A549 (cell line): ENCODE measurements at regions not wholly inside any gene's neighbourhood (a gene's known extent, or its start where the extent isn't known, plus 50 kb on each side); places are given as distances from the start of the nearest gene placed in this dataset.

Experiments used
- ATAC-seq, 2 experiments: fragments of 200-7000 bp in 1 of 2; fragments of >200 bp in 1 of 2; cut with Nextera tagmentation in 1 of 2; cut with Tn5 transposase in 1 of 2; 3 replicates each; pipeline versions ENCODE4 v1.8.0 to v1.9.1; 2018 to 2020; ENCODE audit warnings: mild to moderate bottlenecking in 1 of 2, moderate library complexity in 1 of 2
- CTCF ChIA-PET: fragments of 300-600 bp; sonication (Branson Sonifier 250); formaldehyde crosslinking; extraction: SDS; loops from one replicate; lab custom pipeline; 2021; ENCODE audit warnings: antibody characterized with exemption, inconsistent platforms; lab: Yijun Ruan, JAX
- POLR2A ChIA-PET: fragments of 350-600 bp; formaldehyde crosslinking; extraction: SDS; loops from one replicate; lab custom pipeline; 2021; ENCODE audit warnings: antibody characterized with exemption, inconsistent platforms; lab: Yijun Ruan, JAX
- DNase-seq, 2 experiments: peaks; one replicate each; pipeline versions ENCODE4 v3.0.0 to v3.0.0-alpha.2; 2011 to 2016; ENCODE audit warnings: low read depth in 1 of 2, low spot score in 1 of 2
- FAIRE-seq: peaks from 2 replicates; lab custom pipeline; 2011; peaks lifted over from hg19 to GRCh38; lab: Jason Lieb, UNC
- H3K27ac ChIP-seq, 2 experiments: fragments of >200 bp; sonication (Bioruptor Twin); formaldehyde crosslinking; 3 replicates each; pipeline ENCODE4 v1.5.1; 2016 to 2017
- H3K4me1 ChIP-seq: fragments of >200 bp; sonication (Bioruptor Twin); formaldehyde crosslinking; 3 replicates; pipeline ENCODE4 v1.6.1; 2016
- H3K4me2 ChIP-seq: fragments of >200 bp; sonication (Bioruptor Twin); formaldehyde crosslinking; 3 replicates; pipeline ENCODE4 v1.6.1; 2016
- H3K4me3 ChIP-seq: fragments of >200 bp; sonication (Bioruptor Twin); formaldehyde crosslinking; 3 replicates; pipeline ENCODE4 v1.5.1; 2016
- H3K9me3 ChIP-seq: fragments of >200 bp; sonication (Bioruptor Twin); formaldehyde crosslinking; 3 replicates; pipeline ENCODE4 v1.6.1; 2016
- BCL3 ChIP-seq: fragments of >200 bp; sonication (Bioruptor Twin); formaldehyde crosslinking; IDR thresholded peaks from 3 replicates; pipeline ENCODE4 v1.6.1; 2016
- CEBPB ChIP-seq, 2 experiments: fragments of >200 bp in 1 of 2; sonication (Bioruptor Twin) in 1 of 2; formaldehyde crosslinking in 1 of 2; IDR thresholded peaks; 2 replicates each; pipeline ENCODE4 v1.6.1; 2012 to 2016
- CHD2 ChIP-seq: fragments of 150-350 bp; IDR thresholded peaks from 2 replicates; pipeline ENCODE4 v1.6.1; 2014; ENCODE audit warnings: low read length; ENCODE audit not compliant: partially characterized antibody
- E2F6 ChIP-seq: IDR thresholded peaks from 2 replicates; pipeline ENCODE4 v1.6.1; 2012; ENCODE audit warnings: low read depth, borderline replicate concordance
- EP300 ChIP-seq, 2 experiments: fragments of >200 bp; sonication (Bioruptor Twin); formaldehyde crosslinking; IDR thresholded peaks; 2 replicates in 1 of 2; 3 replicates in 1 of 2; pipeline ENCODE4 v1.6.1; 2016 to 2017
- FOSL2 ChIP-seq, 2 experiments: fragments of 450-650 bp in 1 of 2; fragments of >200 bp in 1 of 2; sonication (Bioruptor Twin) in 1 of 2; formaldehyde crosslinking; IDR thresholded peaks; 2 replicates each; pipeline versions ENCODE4 v1.5.0 to v1.6.1; 2016 to 2020; ENCODE audit warnings: mild to moderate bottlenecking in 1 of 2, moderate library complexity in 1 of 2
- GATA3 ChIP-seq: IDR thresholded peaks from 2 replicates; pipeline ENCODE4 v1.6.1; 2012; ENCODE audit warnings: borderline replicate concordance
- HDAC2 ChIP-seq: fragments of 200-600 bp; sonication (generic); IDR thresholded peaks from 2 replicates; pipeline ENCODE4 v1.6.1; 2016
- HES2 ChIP-seq: fragments of >200 bp; sonication (Bioruptor Twin); formaldehyde crosslinking; IDR thresholded peaks from 2 replicates; pipeline ENCODE4 v1.6.1; 2016
- HEYL ChIP-seq: fragments of 250-450 bp; sonication (Bioruptor Pico); IDR thresholded peaks from 2 replicates; pipeline ENCODE4 v1.8.0; 2021; ENCODE audit warnings: mild to moderate bottlenecking, moderate library complexity
- JUN ChIP-seq, 2 experiments: fragments of >200 bp; sonication (Bioruptor Twin); formaldehyde crosslinking; IDR thresholded peaks; 2 replicates in 1 of 2; 3 replicates in 1 of 2; pipeline ENCODE4 v1.6.1; 2016 to 2017
- JUNB ChIP-seq: fragments of >200 bp; sonication (Bioruptor Twin); formaldehyde crosslinking; IDR thresholded peaks from 2 replicates; pipeline ENCODE4 v1.6.1; 2016
- KDM1A ChIP-seq: fragments of 200-600 bp; sonication (generic); IDR thresholded peaks from 2 replicates; pipeline ENCODE4 v1.6.1; 2016; ENCODE audit warnings: low read depth, mild to moderate bottlenecking
- KDM5A ChIP-seq: fragments of 200-600 bp; sonication (generic); IDR thresholded peaks from 2 replicates; pipeline ENCODE4 v1.6.1; 2016; ENCODE audit warnings: antibody characterized with exemption, mild to moderate bottlenecking
- MAFK ChIP-seq: fragments of 450-650 bp; IDR thresholded peaks from 2 replicates; pipeline ENCODE4 v1.6.1; 2014; ENCODE audit not compliant: partially characterized antibody
- MAX ChIP-seq: IDR thresholded peaks from 2 replicates; pipeline ENCODE4 v1.6.1; 2012
- NFE2L2 ChIP-seq: fragments of 150-350 bp; conservative IDR thresholded peaks from 2 replicates; pipeline ENCODE4 v1.6.1; 2014; ENCODE audit warnings: low read length
- POLR2AphosphoS2 ChIP-seq: conservative IDR thresholded peaks from 2 replicates; pipeline ENCODE4 v1.6.1; 2012; ENCODE audit warnings: low read length, improper control_type of control experiment, inconsistent platforms
- RAD21 ChIP-seq, 2 experiments: fragments of >200 bp in 1 of 2; sonication (Bioruptor Twin) in 1 of 2; formaldehyde crosslinking in 1 of 2; IDR thresholded peaks in 1 of 2; conservative IDR thresholded peaks in 1 of 2; 2 replicates in 1 of 2; 3 replicates in 1 of 2; pipeline ENCODE4 v1.6.1; 2012 to 2018; ENCODE audit warnings: inconsistent platforms in 1 of 2
- RFX5 ChIP-seq: fragments of 450-650 bp; IDR thresholded peaks from 2 replicates; pipeline ENCODE4 v1.7.1; 2014; ENCODE audit warnings: antibody characterized with exemption, mild to moderate bottlenecking, moderate library complexity
- SMC3 ChIP-seq: fragments of >200 bp; sonication (Bioruptor Twin); formaldehyde crosslinking; IDR thresholded peaks from 3 replicates; pipeline ENCODE4 v1.6.1; 2018; ENCODE audit warnings: inconsistent platforms
- ZC3H11A ChIP-seq: fragments of 450-650 bp; IDR thresholded peaks from 2 replicates; pipeline ENCODE4 v1.6.1; 2014; ENCODE audit warnings: antibody characterized with exemption, mild to moderate bottlenecking
- ZFP36 ChIP-seq: fragments of 450-650 bp; IDR thresholded peaks from 2 replicates; pipeline ENCODE4 v1.6.1; 2014; ENCODE audit warnings: borderline replicate concordance; ENCODE audit not compliant: partially characterized antibody
- ZNF302 ChIP-seq: fragments of 250-450 bp; sonication (Bioruptor Pico); IDR thresholded peaks from 2 replicates; pipeline ENCODE4 v1.9.0; 2021; ENCODE audit warnings: inconsistent platforms, mild to moderate bottlenecking, moderate library complexity
- ZSCAN20 ChIP-seq: fragments of 250-450 bp; sonication (Bioruptor Pico); IDR thresholded peaks from 2 replicates; pipeline ENCODE4 v1.8.0; 2022; ENCODE audit warnings: mild to moderate bottlenecking, moderate library complexity
- WGBS: methylation state at CpG from one replicate; pipeline ENCODE4 v1.1.6; 2017; ENCODE audit errors: missing lambda C conversion rate; 5-methylcytosine and 5-hydroxymethylcytosine counted together

- ATAC-seq (peak in 1 of 2 experiments; percentile 6; a peak in 1 of 6 replicates), FAIRE-seq (no peak), DNase-seq (no peak)
- Histone ChIP-seq H3K4me3 (no peak overlapping the region), H3K4me2 (peak overlapping the region; percentile 68), H3K4me1 (peaks cover 48% of the 10 kb centered on the region), H3K9me3 (no peaks in the 10 kb centered on the region), H3K27ac (peak overlapping the region; percentile 79 to 83)
- TF ChIP-seq E2F6 (no peak), KDM1A (no peak), RAD21 (conservative IDR thresholded peaks at IDR 0.05 in 1 of 2, IDR thresholded peaks at IDR 0.05 in 1 of 2) (peak; percentile 13 to 28; a peak in 2 of 5 replicates)
- ChIA-PET POLR2A (interaction anchor here (1.4 kb wide), 1 partner anchor 82 kb away, joined by 3 read pairs; no protein-coding TSS in a partner anchor), CTCF (interaction anchor here (1.0 to 2.8 kb wide), 3 partner anchors 9 to 124 kb away, joined by 3 to 7 read pairs (median 3); no protein-coding TSS in a partner anchor)
- 88% methylated on average over 5 of the region's 5 CpGs for WGBS
Measured at GRCh38 chr2:215794829-215795546, 218.4 kb downstream of the MREG start.

- FAIRE-seq (no peak), ATAC-seq (peak; percentile 91 to 93), DNase-seq (peak; percentile 38 to 95)
- CTCF ChIA-PET: interaction anchor here (0.6 to 2.8 kb wide), 3 partner anchors 8 to 383 kb away, joined by 3 to 7 read pairs (median 4); no protein-coding TSS in a partner anchor
- Histone ChIP-seq H3K4me2 (peak overlapping the region; percentile 68), H3K27ac (peak overlapping the region; percentile 79 to 83), H3K4me1 (peaks cover 43% of the 10 kb centered on the region), H3K9me3 (no peaks in the 10 kb centered on the region), H3K4me3 (no peak overlapping the region)
- TF ChIP-seq RAD21 (conservative IDR thresholded peaks at IDR 0.05 in 1 of 2, IDR thresholded peaks at IDR 0.05 in 1 of 2): peak; percentile 28 to 67; a peak in 4 of 5 replicates
- no peak for TF ChIP-seq HEYL (CRISPR knock-in tag)
- TF ChIP-seq JUNB: peak; percentile 86
- no peak for TF ChIP-seq ZSCAN20 (CRISPR knock-in tag)
- TF ChIP-seq BCL3: peak; percentile 79; the same call in 2 of the 3 replicates
- TF ChIP-seq RFX5: no peak
- no peak for TF ChIP-seq KDM5A
- TF ChIP-seq JUN (IDR thresholded peaks at IDR 0.05): peak; percentile 91
- 0 out of 2 replicates have a peak, but pooled peaks have one; percentile 21 for TF ChIP-seq NFE2L2
- TF ChIP-seq GATA3: peak; percentile 88
- peak; percentile 41 for TF ChIP-seq MAFK
- peak; percentile 69 to 85; a peak in 3 of 5 replicates for TF ChIP-seq EP300 (IDR thresholded peaks at IDR 0.05)
- TF ChIP-seq ZFP36: no peak
- TF ChIP-seq SMC3: peak; percentile 53; the same call in 2 of the 3 replicates
- TF ChIP-seq CEBPB (IDR thresholded peaks at IDR 0.05): peak; percentile 81 to 88
- no peak for TF ChIP-seq CHD2
- TF ChIP-seq MAX: peak; percentile 73; the same call in 1 of the 2 replicates
- TF ChIP-seq ZNF302 (CRISPR knock-in tag): no peak
- TF ChIP-seq KDM1A: no peak
- TF ChIP-seq FOSL2 (IDR thresholded peaks at IDR 0.05): peak; percentile 66; the same call in 1 of the 2 replicates
- TF ChIP-seq FOSL2 (CRISPR knock-in tag; IDR thresholded peaks at IDR 0.05): peak; percentile 83
- no peak for TF ChIP-seq ZC3H11A
- no peak for TF ChIP-seq HDAC2
- no peak for TF ChIP-seq POLR2AphosphoS2
- TF ChIP-seq HES2: 0 out of 2 replicates have a peak, but pooled peaks have one; percentile 40
- WGBS: 19% methylated on average over 3 of the region's 3 CpGs
- POLR2A ChIA-PET: interaction anchor here (1.0 to 1.4 kb wide), 2 partner anchors 81 to 383 kb away, joined by 3 to 4 read pairs; no protein-coding TSS in a partner anchor
Measured at GRCh38 chr2:215793747-215794595, 219.4 kb downstream of the MREG start.
